Activated CD4-positive, alpha-beta T cell treated with anti-CD3 and anti-CD28 coated beads for 24 hours (primary cell): ENCODE measurements at regions not wholly inside any gene's neighbourhood (a gene's known extent, or its start where the extent isn't known, plus 50 kb on each side); places are given as distances from the start of the nearest gene placed in this dataset.
"Not testable (repeated sequence)": the region's sequence is repeated elsewhere in the genome, so short reads cannot be mapped to it uniquely, and the experiment has no call there.

Experiments
- DNase-seq, 2 donors: peaks; one replicate each; pipeline ENCODE4 v3.0.0-alpha.2; 2020; ENCODE audit warnings: low read depth in 2 of 2

GRCh38 chr7:119999738-120000475, 273.1 kb upstream of the KCND2 start:
- no peak for DNase-seq

GRCh38 chr7:120005720-120006119, 267.3 kb upstream of the KCND2 start:
- no peak for DNase-seq

GRCh38 chr7:120014301-120014700, 258.7 kb upstream of the KCND2 start:
- DNase-seq, result not testable (repeated sequence)

- DNase-seq, result no peak
Observed at GRCh38 chr7:120014925-120015465, 258.0 kb upstream of the KCND2 start.

- no peak for DNase-seq
Observed at GRCh38 chr7:120021085-120021484, 251.9 kb upstream of the KCND2 start.

- DNase-seq, result no peak
Observed at GRCh38 chr7:120023494-120024167, 249.3 kb upstream of the KCND2 start.

- no peak for DNase-seq
Observed at GRCh38 chr7:120028636-120029035, 244.3 kb upstream of the KCND2 start.

GRCh38 chr7:120030876-120031275, 242.1 kb upstream of the KCND2 start:
- DNase-seq, result no peak

GRCh38 chr7:120033114-120033513, 239.9 kb upstream of the KCND2 start:
- DNase-seq, result no peak

GRCh38 chr7:120039138-120039537, 233.8 kb upstream of the KCND2 start:
- DNase-seq, result no peak

- DNase-seq, result no peak
Observed at GRCh38 chr7:120041798-120042197, 231.2 kb upstream of the KCND2 start.

- DNase-seq, result no peak
Observed at GRCh38 chr7:120043250-120043649, 229.7 kb upstream of the KCND2 start.

GRCh38 chr7:120052884-120053382, 220.0 kb upstream of the KCND2 start:
- no peak for DNase-seq

GRCh38 chr7:120053390-120053961, 219.5 kb upstream of the KCND2 start:
- no peak for DNase-seq

GRCh38 chr7:120054376-120055100, 218.4 kb upstream of the KCND2 start:
- no peak for DNase-seq

GRCh38 chr7:120055300-120055699, 217.7 kb upstream of the KCND2 start:
- DNase-seq, result no peak

- DNase-seq, result no peak
Observed at GRCh38 chr7:120056227-120056626, 216.7 kb upstream of the KCND2 start.

- DNase-seq, result no peak
Observed at GRCh38 chr7:120059641-120060040, 213.3 kb upstream of the KCND2 start.

- no peak for DNase-seq
Observed at GRCh38 chr7:120060281-120060680, 212.7 kb upstream of the KCND2 start.

GRCh38 chr7:120060875-120061274, 212.1 kb upstream of the KCND2 start:
- DNase-seq, result no peak

GRCh38 chr7:120064565-120064964, 208.4 kb upstream of the KCND2 start:
- no peak for DNase-seq

- DNase-seq, result not testable (repeated sequence)
Observed at GRCh38 chr7:120066898-120067297, 206.1 kb upstream of the KCND2 start.
